ENCODE measurements at regions not wholly inside any gene's neighbourhood (a gene's known extent, or its start where the extent isn't known, plus 50 kb on each side); places are given as distances from the start of the nearest gene placed in this dataset.

- Histone ChIP-seq H3K4me3 (no peak overlapping the region), H3K27ac (no peak overlapping the region)
Measured at GRCh38 chr13:97621025-97621424, 187.1 kb downstream of the RAP2A start.

- no peak overlapping the region for H3K27ac ChIP-seq
- no peak overlapping the region for H3K4me3 ChIP-seq
Measured at GRCh38 chr13:97621631-97622030, 187.7 kb downstream of the RAP2A start.

- no peak overlapping the region for H3K27ac ChIP-seq
Measured at GRCh38 chr13:97627566-97627965, 193.6 kb downstream of the RAP2A start.

GRCh38 chr13:97629601-97630272 lies 195.8 kb downstream of the RAP2A start:
- Histone ChIP-seq H3K27ac (no peak overlapping the region), H3K4me3 (no peak overlapping the region)

More at GRCh38 chr13:97627566-97627965, 193.6 kb downstream of the RAP2A start:
- H3K4me3 ChIP-seq = no peak overlapping the region

GRCh38 chr13:97630725-97631124 lies 196.8 kb downstream of the RAP2A start:
- no peak overlapping the region for H3K4me3 ChIP-seq
- no peak overlapping the region for H3K27ac ChIP-seq

GRCh38 chr13:97631158-97631557 lies 197.2 kb downstream of the RAP2A start:
- H3K27ac ChIP-seq = no peak overlapping the region
- H3K4me3 ChIP-seq = no peak overlapping the region

- H3K4me3 ChIP-seq = no peak overlapping the region
- H3K27ac ChIP-seq = no peak overlapping the region
Measured at GRCh38 chr13:97639236-97639635, 205.3 kb downstream of the RAP2A start.

- Histone ChIP-seq H3K4me3 (no peak overlapping the region), H3K27ac (no peak overlapping the region)
Measured at GRCh38 chr13:97640268-97640667, 206.3 kb downstream of the RAP2A start.

- H3K27ac ChIP-seq = no peak overlapping the region
- no peak overlapping the region for H3K4me3 ChIP-seq
Measured at GRCh38 chr13:97648171-97648880, 214.4 kb downstream of the RAP2A start.

- no peak overlapping the region for H3K4me3 ChIP-seq
Measured at GRCh38 chr13:97648881-97649224, 214.9 kb downstream of the RAP2A start.

GRCh38 chr13:97653443-97654140 lies 219.6 kb downstream of the RAP2A start:
- no peak overlapping the region for H3K4me3 ChIP-seq
- no peak overlapping the region for H3K27ac ChIP-seq

More at GRCh38 chr13:97648881-97649224, 214.9 kb downstream of the RAP2A start:
- no peak overlapping the region for H3K27ac ChIP-seq

GRCh38 chr13:97654236-97654635 lies 220.3 kb downstream of the RAP2A start:
- no peak overlapping the region for H3K4me3 ChIP-seq

GRCh38 chr13:97658556-97658955 lies 224.6 kb downstream of the RAP2A start:
- no peak overlapping the region for H3K4me3 ChIP-seq
- no peak overlapping the region for H3K27ac ChIP-seq

More at GRCh38 chr13:97654236-97654635, 220.3 kb downstream of the RAP2A start:
- H3K27ac ChIP-seq = no peak overlapping the region

- H3K27ac ChIP-seq = no peak overlapping the region
- no peak overlapping the region for H3K4me3 ChIP-seq
Measured at GRCh38 chr13:97659602-97660001, 225.6 kb downstream of the RAP2A start.

- H3K4me3 ChIP-seq = no peak overlapping the region
- no peak overlapping the region for H3K27ac ChIP-seq
Measured at GRCh38 chr13:97660594-97661260, 226.8 kb downstream of the RAP2A start.

- no peak overlapping the region for H3K4me3 ChIP-seq
- no peak overlapping the region for H3K27ac ChIP-seq
Measured at GRCh38 chr13:97686594-97686993, 252.6 kb downstream of the RAP2A start.

GRCh38 chr13:97692628-97693027 lies 258.7 kb downstream of the RAP2A start:
- H3K27ac ChIP-seq = no peak overlapping the region
- H3K4me3 ChIP-seq = no peak overlapping the region

GRCh38 chr13:97695684-97696083 lies 257.8 kb upstream of the IPO5 start:
- no peak overlapping the region for H3K27ac ChIP-seq
- no peak overlapping the region for H3K4me3 ChIP-seq

GRCh38 chr13:97696921-97697320 lies 256.6 kb upstream of the IPO5 start:
- no peak overlapping the region for H3K27ac ChIP-seq
- H3K4me3 ChIP-seq = no peak overlapping the region

- Histone ChIP-seq H3K27ac (no peak overlapping the region), H3K4me3 (no peak overlapping the region)
Measured at GRCh38 chr13:97700306-97700848, 253.1 kb upstream of the IPO5 start.
